ENCODE measurements at regions not wholly inside any gene's neighbourhood (a gene's known extent, or its start where the extent isn't known, plus 50 kb on each side); places are given as distances from the start of the nearest gene placed in this dataset.
"Not testable (repeated sequence)": the region's sequence is repeated elsewhere in the genome, so short reads cannot be mapped to it uniquely, and the experiment has no call there.

DNA sequence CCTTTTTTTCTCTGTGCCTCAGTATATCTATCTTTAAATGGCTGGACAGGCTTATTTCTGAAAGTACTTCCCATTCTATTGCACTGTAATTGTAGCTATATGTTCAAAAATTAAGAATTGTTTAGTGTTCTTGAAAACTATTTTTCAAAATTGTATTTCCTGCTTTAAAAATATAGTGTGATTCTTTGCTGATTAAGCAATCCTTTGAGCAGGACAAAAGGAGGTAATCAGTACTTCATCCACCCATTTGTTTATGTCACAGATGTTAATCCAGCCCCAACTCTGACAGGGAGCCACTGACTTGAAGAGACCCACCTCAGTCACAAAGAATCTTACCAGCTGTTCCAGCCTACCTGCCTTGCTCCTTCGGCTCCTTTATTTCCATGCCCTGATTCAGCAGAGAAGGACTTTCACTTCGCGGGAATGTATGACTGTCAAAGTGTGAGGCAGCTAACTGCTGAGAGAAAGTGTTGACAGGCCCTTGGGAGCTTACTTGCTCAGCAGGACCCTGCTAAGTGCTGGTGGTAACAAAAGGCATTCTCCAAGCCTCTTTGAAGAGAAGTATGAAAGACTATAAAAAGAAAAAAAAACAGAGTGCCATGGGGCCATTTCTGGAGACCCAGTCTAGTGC lies 393.3 kb upstream of the CYRIA start:
- no peak for DNase-seq

- no peak for DNase-seq
Observed at GRCh38 chr2:17057109-17058017, 391.7 kb upstream of the CYRIA start.

- no peak for DNase-seq
Observed at GRCh38 chr2:17056236-17056635, 390.6 kb upstream of the CYRIA start.

GRCh38 chr2:17052001-17052400 lies 386.4 kb upstream of the CYRIA start:
- no peak for DNase-seq

DNA sequence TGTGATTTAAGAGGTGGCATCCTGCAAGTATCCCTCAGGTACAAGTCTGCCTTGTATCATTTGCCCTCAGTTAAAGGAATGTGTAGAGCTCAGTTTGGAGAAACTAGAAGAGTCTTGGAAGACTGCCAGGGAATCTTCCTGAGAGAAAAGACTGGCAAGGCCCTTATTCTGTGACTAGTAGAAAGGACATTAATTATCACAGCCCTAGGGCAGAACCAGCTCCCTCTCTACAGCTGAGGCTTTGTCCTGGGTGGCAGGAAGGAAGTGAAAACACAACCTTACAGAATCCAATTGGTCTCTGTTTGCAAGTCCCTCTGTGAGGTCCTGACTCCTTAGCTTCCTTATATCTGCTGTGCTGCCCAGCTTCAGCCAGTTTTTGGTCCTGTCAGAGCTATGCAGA lies 385.9 kb upstream of the CYRIA start:
- no peak for DNase-seq

- DNase-seq = no peak
Observed at GRCh38 chr2:17043173-17043572, 377.5 kb upstream of the CYRIA start.

- no peak for DNase-seq
Observed at GRCh38 chr2:17036361-17036760, 370.7 kb upstream of the CYRIA start.

GRCh38 chr2:17035010-17035409 lies 369.4 kb upstream of the CYRIA start:
- DNase-seq = no peak

- DNase-seq = no peak
Observed at GRCh38 chr2:17030047-17030446, 364.4 kb upstream of the CYRIA start.

DNA sequence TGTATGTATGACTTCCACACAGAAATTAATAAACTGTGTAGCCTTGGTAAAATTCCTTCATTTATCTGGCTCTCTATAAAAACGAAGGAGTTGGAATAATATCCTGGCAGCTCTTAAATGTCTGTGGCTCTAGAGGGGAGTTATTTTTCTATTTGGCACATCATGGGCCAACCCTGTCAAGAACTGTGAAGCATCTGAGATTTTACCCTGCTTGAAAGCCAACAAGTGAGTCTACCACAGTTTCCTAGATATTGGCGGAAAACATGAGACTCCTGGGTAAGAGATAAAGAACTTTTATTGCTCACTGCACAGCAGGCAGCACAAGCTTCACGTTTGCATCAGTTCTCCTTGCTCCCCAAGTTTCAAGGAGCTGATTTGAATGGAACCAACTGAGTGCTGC lies 346.7 kb upstream of the CYRIA start:
- DNase-seq = no peak

DNA sequence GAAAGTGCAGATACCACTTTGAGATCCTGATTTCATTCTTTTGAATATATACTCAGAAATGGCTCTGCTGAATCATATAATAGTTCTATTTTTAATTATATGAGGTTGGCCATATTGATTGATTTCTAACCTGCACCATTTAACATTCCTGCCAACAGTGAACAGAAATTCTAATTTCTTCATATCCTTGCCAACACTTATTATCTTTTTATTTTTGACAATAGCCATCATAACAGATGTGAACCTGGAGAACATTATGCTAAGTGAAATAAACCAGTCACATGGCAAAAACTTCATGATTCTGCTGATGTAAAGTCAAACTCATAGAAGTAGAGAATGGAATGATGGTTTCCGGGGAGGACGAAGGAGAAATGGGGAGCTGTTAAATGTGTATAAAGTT lies 344.5 kb upstream of the CYRIA start:
- DNase-seq = no peak

DNA sequence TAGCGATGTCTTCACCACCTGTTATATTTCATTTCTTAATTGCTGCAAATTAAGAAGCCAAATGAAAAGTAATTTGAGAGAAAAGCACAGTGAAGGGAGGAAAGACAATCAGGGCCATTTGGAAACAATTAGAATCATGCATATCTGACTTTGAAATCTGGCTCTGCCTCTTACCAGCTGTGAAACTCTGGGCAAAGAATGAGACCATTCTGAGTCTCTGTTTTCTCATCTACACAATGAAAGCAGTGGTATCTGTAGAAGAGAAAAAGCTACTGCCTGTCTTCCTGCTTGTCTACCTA lies 334.5 kb upstream of the CYRIA start:
- no peak for DNase-seq

DNA sequence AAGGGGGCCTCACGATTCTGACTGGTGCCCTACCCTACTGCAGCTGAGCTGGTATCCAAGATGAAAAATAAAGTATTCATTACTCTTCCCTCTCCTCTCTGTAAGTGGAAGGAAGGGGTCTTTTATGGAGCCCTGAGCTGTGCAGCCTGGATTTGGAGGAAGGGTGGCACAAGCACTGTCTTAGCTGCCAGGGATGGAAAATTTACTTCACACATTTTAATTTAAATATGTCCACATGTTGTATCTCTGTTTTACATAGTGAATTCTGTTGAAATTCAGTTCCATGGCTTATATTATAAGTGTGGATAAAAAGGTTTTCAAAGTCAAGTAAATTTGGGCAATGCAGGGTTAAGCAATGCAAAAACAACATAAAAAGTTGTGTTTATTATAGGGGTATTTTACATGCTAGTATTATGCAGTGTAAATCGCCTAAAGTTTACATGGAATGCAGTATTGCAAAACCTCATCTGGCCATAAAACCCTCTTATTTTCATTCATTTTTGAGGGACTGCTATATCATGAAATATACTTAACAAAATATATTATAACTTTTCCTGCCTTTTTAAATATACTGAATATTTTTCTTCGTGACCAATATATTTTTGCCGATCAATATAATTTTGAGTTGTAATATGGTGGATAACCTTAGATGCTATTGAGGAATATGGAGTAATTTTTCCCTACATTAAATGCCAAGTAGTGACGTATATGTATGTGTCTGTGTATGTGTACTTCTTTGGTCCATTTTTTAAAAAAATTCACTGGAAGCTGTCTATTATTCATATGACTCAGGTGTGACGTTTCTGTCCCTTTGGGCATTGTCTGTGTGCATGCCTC lies 333.9 kb upstream of the CYRIA start:
- no peak for DNase-seq

GRCh38 chr2:16978301-16978700 lies 312.7 kb upstream of the CYRIA start:
- no peak for DNase-seq

DNA sequence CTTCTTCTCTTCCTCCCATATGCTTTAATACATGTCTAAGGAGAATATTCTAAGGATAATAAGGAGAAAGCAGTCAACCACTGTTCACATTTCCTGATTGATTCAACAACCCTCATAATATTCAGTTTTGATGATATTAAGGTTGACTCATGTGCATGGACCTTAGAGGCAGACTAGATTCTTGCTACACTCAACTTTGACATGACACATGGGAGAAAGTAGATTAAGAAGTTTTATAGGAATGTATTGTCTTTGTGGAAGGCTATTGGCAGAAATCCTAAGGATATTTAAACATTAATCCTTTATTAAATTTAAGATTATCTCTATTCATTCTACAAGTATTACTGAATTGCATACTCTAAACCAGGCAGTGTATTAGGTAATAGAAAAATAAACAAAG lies 309.1 kb upstream of the CYRIA start:
- no peak for DNase-seq

DNA sequence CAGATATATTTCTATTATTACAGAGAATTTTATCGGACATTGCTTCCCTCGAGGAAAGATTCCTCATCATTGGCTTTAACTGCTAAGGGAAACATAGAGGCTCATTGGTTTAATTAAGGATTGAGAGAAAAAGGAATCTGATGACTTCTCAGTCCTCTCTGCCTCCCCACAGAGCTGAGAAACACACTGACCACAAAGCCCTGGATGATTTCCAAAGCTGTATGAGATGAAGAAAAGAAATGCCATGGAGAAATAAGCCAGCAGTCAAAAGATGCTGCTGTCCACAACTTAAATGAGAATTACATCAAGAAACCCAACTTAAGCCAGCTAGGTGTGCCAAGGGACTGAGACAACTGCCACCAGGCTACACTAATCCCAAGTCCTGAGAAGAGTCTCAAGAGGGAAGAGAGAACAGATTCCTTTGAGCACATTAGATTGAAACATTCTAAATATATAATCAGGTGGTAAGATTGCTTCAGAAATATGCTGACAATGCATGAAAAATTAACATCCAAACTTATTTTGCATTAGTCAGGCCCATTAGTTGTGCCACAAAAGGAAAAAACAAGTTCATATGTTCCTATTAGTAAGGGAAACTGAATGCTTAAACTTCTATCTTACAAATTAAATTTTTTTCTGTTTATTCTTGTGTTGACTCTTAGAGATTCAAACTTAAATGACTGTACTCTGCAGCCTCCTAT lies 308.1 kb upstream of the CYRIA start:
- no peak for DNase-seq

DNA sequence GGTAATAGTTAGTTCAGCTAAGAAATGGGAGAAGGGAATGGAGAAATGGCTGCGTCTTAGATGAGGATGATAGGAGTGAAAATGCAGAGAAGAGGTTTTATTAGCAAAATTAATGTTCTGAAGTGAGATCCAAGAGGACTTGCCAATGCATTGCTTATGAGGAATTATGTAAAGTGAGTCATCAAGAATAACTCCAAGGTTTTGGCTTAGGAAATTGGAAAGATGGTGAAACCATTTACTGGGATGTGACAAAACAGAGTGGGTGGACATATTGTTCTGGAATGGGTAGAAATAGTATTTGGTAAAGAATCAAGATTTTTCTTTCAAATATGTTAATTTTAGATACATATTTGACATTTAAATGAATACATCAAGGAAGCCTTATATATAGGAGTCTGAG lies 306.6 kb upstream of the CYRIA start:
- no peak for DNase-seq

- no peak for DNase-seq
Observed at GRCh38 chr2:16971722-16972234, 306.1 kb upstream of the CYRIA start.

- DNase-seq = not testable (repeated sequence)
Observed at GRCh38 chr2:16970948-16971347, 305.3 kb upstream of the CYRIA start.

GRCh38 chr2:16962505-16962904 lies 296.9 kb upstream of the CYRIA start:
- no peak for DNase-seq

- DNase-seq = no peak
Observed at GRCh38 chr2:16960579-16960978, 294.9 kb upstream of the CYRIA start.

DNA sequence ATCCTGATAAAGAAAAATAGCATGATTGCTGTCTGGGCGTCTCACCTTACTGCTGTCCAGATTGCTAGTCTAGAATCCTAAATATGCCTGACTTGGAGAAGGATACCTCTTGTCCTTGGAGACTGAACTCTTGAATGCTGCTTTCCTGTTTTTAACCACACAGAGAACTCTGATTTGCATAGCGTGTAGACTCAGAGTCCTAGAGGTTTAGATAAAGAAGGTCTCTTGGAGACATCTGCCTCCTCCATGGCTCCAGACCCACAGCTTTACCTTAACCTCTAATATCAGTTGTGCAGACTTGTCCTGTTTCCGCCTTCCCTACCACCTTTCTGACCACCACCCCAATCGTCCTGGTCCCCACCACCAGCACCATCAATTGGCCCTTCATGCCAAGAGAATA lies 292.6 kb upstream of the CYRIA start:
- DNase-seq = no peak

- DNase-seq = no peak
Observed at GRCh38 chr2:16952805-16953204, 287.2 kb upstream of the CYRIA start.

All from CD4-positive, alpha-beta T cell treated with Interleukin-15 for 1 hour (primary cell).